Lower leg skin (tissue), 4 donors: ENCODE measurements at regions not wholly inside any gene's neighbourhood (a gene's known extent, or its start where the extent isn't known, plus 50 kb on each side); places are given as distances from the start of the nearest gene placed in this dataset.

Source experiments
- DNase-seq, 2 donors: peaks; one replicate each; pipeline ENCODE4 v3.0.0-alpha.2; 2019; ENCODE audit warnings: low spot score in 2 of 2
- H3K4me3 ChIP-seq: fragments of 200-600 bp; sonication (generic); 2 replicates; pipeline ENCODE4 v1.5.1; 2017; ENCODE audit warnings: mild to moderate bottlenecking, low read depth; ENCODE audit not compliant: poor library complexity, severe bottlenecking
- POLR2A ChIP-seq, 2 donors: fragments of 450-650 bp; IDR thresholded peaks; one replicate each; pipeline ENCODE4 v1.6.1; 2016 to 2017; ENCODE audit warnings: antibody characterized with exemption in 2 of 2, mild to moderate bottlenecking in 1 of 2, moderate library complexity in 1 of 2
- WGBS, 2 donors: methylation state at CpG; one replicate each; pipeline ENCODE4 v1.1.5; 2018; 5-methylcytosine and 5-hydroxymethylcytosine counted together
- intact Hi-C: fragments of 100-400 bp; cut with DNase I; formaldehyde crosslinking; loops from one replicate; pipeline ENCODE4 v1.15.0; 2023; ENCODE audit warnings: low total_unique reads
- TF ChIP-seq, protein P1 (sequence below), 3 donors: fragments of 450-650 bp; IDR thresholded peaks; one replicate each; pipeline ENCODE4 v1.5.1; 2016; ENCODE audit warnings: antibody characterized with exemption in 3 of 3, mild to moderate bottlenecking in 3 of 3, moderate library complexity in 2 of 3

DNA sequence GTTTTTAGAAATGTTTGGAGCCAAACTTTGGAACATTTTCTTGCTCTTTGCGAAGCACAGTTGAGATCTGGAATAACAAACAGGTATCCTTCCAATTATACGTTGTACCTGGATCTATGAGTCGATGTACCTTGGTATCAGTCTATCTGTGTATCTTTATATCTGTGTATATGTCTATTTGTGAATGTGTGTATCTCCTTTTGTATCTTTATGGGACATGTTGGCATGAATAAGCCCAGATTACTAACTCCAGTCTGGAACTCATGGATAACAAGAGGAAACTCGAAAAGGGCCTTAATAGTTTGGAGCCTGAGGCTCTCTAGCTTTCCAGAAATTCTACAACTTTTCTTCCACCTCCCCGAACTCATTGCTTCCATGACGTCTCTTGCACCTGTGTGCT, 490.0 kb downstream of the GATA3 start:
- intact Hi-C loops, result no loop called here
- TF ChIP-seq, protein P1, sequence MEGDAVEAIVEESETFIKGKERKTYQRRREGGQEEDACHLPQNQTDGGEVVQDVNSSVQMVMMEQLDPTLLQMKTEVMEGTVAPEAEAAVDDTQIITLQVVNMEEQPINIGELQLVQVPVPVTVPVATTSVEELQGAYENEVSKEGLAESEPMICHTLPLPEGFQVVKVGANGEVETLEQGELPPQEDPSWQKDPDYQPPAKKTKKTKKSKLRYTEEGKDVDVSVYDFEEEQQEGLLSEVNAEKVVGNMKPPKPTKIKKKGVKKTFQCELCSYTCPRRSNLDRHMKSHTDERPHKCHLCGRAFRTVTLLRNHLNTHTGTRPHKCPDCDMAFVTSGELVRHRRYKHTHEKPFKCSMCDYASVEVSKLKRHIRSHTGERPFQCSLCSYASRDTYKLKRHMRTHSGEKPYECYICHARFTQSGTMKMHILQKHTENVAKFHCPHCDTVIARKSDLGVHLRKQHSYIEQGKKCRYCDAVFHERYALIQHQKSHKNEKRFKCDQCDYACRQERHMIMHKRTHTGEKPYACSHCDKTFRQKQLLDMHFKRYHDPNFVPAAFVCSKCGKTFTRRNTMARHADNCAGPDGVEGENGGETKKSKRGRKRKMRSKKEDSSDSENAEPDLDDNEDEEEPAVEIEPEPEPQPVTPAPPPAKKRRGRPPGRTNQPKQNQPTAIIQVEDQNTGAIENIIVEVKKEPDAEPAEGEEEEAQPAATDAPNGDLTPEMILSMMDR (IDR thresholded peaks at IDR 0.05), result no peak
- no peak for TF ChIP-seq POLR2A (IDR thresholded peaks at IDR 0.05)
- H3K4me3 ChIP-seq, result no peak overlapping the region
- no peak for DNase-seq
- WGBS, 2 donors, result 52 to 65% methylated on average over 6 of the region's 6 CpGs

DNA sequence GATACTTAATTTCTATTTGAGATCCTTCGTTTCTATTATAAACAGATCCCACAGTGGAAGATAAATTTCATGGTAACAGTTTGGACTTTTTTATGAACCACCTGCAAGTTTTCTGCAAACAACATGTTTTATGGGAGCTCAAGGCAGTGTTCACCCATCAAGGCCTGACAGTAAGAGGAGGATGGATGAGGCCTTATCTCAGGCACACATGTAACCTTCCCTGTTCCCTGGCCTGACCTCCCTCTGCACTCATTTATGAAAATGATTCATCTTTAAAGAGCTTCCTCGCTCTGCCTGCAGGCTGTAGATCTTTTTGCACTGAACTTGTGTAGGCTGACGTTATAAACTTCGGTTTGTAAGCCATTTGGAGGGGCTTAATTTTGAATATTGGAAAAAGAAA, 500.1 kb downstream of the GATA3 start:
- intact Hi-C loops, result no loop called here
- no peak overlapping the region for H3K4me3 ChIP-seq
- 59 to 67% methylated on average over 4 of the region's 4 CpGs for WGBS, 2 donors
- DNase-seq, result no peak
- TF ChIP-seq, protein P1 (IDR thresholded peaks at IDR 0.05), result no peak
- no peak for TF ChIP-seq POLR2A (IDR thresholded peaks at IDR 0.05)

DNA sequence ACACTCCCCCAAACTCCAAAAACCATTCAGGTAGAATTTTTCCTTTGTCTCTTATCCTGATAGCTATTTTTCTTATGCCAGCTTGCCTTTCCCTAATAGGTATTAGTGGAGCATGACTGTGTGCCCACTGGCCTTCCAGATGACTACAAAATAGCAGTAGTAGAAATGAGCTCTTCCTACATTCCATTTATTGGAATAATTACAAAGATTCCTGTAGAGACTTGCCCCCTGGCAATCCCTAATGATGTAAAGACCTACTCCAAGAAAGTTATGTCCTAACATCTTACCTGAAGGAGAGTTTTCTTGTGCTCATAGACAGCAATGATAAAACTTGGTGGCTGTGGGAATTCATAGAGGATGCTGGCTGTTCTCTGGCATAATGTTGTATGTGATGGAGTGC, 501.8 kb downstream of the GATA3 start:
- intact Hi-C loops, result no loop called here
- TF ChIP-seq POLR2A (IDR thresholded peaks at IDR 0.05), result no peak
- TF ChIP-seq, protein P1 (IDR thresholded peaks at IDR 0.05), result no peak
- no peak for DNase-seq
- H3K4me3 ChIP-seq, result no peak overlapping the region

DNA sequence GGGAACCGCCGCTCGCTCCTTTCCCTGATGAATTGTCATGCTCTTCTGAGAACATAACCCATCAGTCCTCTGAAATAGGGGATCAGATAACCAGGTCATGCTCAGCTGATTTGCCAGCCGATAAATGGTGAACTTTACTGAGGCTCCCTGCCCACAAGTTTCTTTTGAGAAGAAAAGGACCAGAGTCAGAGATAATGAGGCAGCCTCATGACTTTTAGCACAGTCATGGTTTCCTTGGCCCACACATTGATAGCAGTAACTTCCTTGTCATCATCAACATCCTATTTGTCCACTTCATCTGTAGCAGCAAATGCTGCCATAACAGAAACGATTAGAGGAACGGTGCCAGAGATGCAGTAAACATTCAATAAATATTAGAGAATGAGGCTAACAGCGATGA, 509.0 kb downstream of the GATA3 start:
- 92 to 93% methylated on average over 7 of the region's 7 CpGs for WGBS, 2 donors
- DNase-seq, result no peak
- intact Hi-C loops, result no loop called here
- H3K4me3 ChIP-seq, result no peak overlapping the region
- TF ChIP-seq, protein P1 (IDR thresholded peaks at IDR 0.05), result no peak
- TF ChIP-seq POLR2A (IDR thresholded peaks at IDR 0.05), result no peak

DNA sequence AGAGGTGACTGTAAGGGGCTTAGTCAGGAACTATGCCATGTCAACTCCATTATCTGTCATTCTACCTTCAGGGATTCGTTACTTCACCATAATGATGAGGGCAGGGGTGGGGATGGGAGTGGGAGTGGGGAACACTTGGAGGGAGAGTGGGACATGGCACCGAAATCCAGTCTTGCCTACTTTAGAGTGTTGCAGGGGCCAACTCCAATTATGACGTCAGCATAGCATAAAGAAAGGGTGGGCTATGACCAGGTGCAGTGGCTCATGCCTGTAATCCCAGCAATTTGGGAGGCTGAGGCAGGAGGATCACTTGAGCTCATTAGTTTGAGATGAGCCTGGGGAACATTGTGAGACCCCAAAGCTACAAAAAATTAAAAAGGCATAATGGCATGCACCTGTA, 512.2 kb downstream of the GATA3 start:
- intact Hi-C loops, result no loop called here
- H3K4me3 ChIP-seq, result no peak overlapping the region
- TF ChIP-seq POLR2A (IDR thresholded peaks at IDR 0.05), result no peak
- TF ChIP-seq, protein P1 (IDR thresholded peaks at IDR 0.05), result no peak
- no peak for DNase-seq
- WGBS, 2 donors, result 89 to 90% methylated on average over 3 of the region's 3 CpGs

DNA sequence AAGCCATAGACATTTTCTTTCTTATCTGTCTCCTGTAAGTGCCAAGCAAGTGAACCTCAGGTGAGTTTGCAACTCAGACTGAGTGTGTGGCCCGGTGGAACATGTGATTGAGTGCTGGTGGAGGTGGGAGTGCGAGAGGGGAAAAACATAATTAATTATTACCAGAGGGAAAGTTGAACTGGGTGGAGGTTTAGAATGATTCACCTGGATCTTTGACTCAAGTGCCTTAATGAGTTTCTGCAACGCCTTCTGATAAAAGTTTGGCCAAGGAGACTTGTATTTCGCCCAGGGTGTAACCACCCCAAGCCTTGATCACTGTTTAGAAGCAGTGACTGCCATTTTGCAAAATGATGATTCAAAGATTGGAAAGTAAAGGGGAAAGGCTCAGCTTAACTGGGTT, 513.9 kb downstream of the GATA3 start:
- TF ChIP-seq POLR2A (IDR thresholded peaks at IDR 0.05), result no peak
- TF ChIP-seq, protein P1 (IDR thresholded peaks at IDR 0.05), result no peak
- intact Hi-C loops, result no loop called here
- no peak overlapping the region for H3K4me3 ChIP-seq
- no peak for DNase-seq
- WGBS, 2 donors, result 45 to 51% methylated on average over 4 of the region's 4 CpGs
